Eye (tissue), 1 donor: ENCODE measurements at regions not wholly inside any gene's neighbourhood (a gene's known extent, or its start where the extent isn't known, plus 50 kb on each side); places are given as distances from the start of the nearest gene placed in this dataset.
A peak's percentile ranks its signal among the peaks of the same experiment; 100 is the strongest.
"Not testable (repeated sequence)": the region's sequence is repeated elsewhere in the genome, so short reads cannot be mapped to it uniquely, and the experiment has no call there.

Experiments
- DNase-seq: peaks from one replicate; pipeline ENCODE4 v3.0.0-alpha.2; 2015

DNA sequence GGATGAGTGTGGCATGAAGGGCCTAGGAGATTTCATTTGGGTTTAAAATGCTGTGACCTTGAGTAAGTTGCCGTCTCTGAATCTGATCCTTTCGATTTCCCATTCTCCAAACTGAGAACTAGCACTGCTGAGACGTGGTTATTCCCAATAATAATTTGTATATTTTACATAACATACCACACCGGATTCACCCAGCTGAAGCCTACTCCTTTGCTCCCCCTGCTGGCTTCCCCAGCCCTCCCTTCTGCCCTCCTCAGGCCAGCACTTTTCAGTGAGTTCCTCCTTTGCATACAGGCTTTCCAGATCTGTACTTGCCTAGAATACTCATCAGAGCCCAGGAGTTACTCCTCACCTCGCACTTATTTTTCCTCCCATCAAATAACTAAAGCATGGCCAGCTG is 255.1 kb downstream of the OR4F29 start:
- DNase-seq, result not testable (repeated sequence)

DNA sequence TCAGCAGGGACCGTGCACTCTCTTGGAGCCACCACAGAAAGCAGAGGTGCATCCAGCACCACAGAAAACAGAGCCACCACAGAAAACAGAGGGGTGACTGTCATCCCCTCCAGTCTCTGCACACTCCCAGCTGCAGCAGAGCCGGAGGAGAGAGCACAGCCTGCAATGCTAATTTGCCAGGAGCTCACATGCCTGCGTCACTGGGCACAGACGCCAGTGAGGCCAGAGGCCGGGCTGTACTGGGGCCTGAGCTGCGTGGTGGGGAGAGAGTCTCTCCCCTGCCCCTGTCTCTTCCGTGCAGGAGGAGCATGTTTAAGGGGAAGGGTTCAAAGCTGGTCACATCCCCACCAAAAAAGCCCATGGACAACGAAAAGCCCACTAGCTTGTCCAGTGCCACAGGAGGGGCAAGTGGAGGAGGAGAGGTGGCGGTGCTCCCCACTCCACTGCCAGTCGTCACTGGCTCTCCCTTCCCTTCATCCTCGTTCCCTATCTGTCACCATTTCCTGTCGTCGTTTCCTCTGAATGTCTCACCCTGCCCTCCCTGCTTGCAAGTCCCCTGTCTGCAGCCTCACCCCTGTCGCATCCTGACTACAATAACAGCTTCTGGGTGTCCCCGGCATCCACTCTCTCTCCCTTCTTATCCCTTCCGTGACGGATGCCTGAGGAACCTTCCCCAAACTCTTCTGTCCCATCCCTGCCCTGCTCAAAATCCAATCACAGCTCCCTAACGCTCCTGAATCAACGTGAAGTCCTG is 260.0 kb downstream of the OR4F29 start:
- peak; percentile 26 for DNase-seq

- DNase-seq, result peak; percentile 11
Observed at GRCh38 chr1:190678-191077, 260.8 kb downstream of the OR4F29 start.

GRCh38 chr1:189915-190314 is 261.6 kb downstream of the OR4F29 start:
- DNase-seq, result not testable (repeated sequence)

GRCh38 chr1:189270-189669 is 262.2 kb downstream of the OR4F29 start:
- DNase-seq, result not testable (repeated sequence)

DNA sequence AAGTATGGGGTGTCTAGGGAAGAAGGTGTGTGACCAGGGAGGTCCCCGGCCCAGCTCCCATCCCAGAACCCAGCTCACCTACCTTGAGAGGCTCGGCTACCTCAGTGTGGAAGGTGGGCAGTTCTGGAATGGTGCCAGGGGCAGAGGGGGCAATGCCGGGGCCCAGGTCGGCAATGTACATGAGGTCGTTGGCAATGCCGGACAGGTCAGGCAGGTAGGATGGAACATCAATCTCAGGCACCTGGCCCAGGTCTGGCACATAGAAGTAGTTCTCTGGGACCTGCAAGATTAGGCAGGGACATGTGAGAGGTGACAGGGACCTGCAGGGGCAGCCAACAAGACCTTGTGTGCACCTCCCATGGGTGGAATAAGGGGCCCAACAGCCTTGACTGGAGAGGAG is 264.2 kb downstream of the OR4F29 start:
- not testable (repeated sequence) for DNase-seq

- DNase-seq, result peak; percentile 0
Observed at GRCh38 chr1:186691-187131, 264.8 kb downstream of the OR4F29 start.

DNA sequence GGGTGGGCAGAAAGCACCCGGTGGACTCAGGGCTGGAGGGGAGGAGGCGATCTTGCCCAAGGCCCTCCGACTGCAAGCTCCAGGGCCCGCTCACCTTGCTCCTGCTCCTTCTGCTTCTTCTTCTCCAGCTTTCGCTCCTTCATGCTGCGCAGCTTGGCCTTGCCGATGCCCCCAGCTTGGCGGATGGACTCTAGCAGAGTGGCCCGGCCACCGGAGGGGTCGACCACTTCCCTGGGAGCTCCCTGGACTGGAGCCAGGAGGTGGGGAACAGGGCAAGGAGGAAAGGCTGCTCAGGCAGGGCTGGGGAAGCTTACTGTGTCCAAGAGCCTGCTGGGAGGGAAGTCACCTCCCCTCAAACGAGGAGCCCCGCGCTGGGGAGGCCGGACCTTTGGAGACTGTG is 265.3 kb downstream of the OR4F29 start:
- not testable (repeated sequence) for DNase-seq

DNA sequence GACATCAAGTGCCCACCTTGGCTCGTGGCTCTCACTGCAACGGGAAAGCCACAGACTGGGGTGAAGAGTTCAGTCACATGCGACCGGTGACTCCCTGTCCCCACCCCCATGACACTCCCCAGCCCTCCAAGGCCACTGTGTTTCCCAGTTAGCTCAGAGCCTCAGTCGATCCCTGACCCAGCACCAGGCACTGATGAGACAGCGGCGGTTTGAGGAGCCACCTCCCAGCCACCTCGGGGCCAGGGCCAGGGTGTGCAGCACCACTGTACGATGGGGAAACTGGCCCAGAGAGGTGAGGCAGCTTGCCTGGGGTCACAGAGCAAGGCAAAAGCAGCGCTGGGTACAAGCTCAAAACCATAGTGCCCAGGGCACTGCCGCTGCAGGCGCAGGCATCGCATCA is 266.0 kb downstream of the OR4F29 start:
- DNase-seq, result not testable (repeated sequence)

GRCh38 chr1:184336-184686 is 267.2 kb downstream of the OR4F29 start:
- DNase-seq, result not testable (repeated sequence)

DNA sequence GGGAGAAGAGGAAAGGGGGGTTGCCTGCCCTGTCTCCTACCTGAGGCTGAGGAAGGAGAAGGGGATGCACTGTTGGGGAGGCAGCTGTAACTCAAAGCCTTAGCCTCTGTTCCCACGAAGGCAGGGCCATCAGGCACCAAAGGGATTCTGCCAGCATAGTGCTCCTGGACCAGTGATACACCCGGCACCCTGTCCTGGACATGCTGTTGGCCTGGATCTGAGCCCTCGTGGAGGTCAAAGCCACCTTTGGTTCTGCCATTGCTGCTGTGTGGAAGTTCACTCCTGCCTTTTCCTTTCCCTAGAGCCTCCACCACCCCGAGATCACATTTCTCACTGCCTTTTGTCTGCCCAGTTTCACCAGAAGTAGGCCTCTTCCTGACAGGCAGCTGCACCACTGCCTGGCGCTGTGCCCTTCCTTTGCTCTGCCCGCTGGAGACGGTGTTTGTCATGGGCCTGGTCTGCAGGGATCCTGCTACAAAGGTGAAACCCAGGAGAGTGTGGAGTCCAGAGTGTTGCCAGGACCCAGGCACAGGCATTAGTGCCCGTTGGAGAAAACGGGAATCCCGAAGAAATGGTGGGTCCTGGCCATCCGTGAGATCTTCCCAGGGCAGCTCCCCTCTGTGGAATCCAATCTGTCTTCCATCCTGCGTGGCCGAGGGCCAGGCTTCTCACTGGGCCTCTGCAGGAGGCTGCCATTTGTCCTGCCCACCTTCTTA is 267.7 kb downstream of the OR4F29 start:
- not testable (repeated sequence) for DNase-seq

- DNase-seq, result not testable (repeated sequence)
Observed at GRCh38 chr1:183081-183480, 268.4 kb downstream of the OR4F29 start.

DNA sequence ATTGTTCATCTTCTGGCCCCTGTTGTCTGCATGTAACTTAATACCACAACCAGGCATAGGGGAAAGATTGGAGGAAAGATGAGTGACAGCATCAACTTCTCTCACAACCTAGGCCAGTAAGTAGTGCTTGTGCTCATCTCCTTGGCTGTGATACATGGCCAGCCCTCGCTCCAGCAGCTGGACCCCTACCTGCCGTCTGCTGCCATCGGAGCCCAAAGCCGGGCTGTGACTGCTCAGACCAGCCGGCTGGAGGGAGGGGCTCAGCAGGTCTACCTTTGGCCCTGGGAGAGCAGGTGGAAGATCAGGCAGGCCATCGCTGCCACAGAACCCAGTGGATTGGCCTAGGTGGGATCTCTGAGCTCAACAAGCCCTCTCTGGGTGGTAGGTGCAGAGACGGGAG is 268.8 kb downstream of the OR4F29 start:
- not testable (repeated sequence) for DNase-seq

- peak; percentile 31 for DNase-seq
Observed at GRCh38 chr1:181247-182216, 269.9 kb downstream of the OR4F29 start.

DNA sequence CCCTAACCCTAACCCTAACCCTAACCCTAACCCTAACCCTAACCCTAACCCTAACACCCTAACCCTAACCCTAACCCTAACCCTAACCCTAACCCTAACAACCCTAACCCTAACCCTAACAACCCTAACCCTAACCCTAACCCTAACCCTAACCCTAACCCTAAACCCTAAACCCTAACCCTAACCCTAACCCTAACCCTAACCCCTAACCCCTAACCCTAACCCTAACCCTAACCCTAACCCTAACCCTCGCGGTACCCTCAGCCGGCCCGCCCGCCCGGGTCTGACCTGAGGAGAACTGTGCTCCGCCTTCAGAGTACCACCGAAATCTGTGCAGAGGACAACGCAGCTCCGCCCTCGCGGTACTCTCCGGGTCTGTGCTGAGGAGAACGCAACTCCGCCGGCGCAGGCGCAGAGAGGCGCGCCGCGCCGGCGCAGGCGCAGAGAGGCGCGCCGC is 270.7 kb downstream of the OR4F29 start:
- DNase-seq, result peak; percentile 30

- not testable (repeated sequence) for DNase-seq
Observed at GRCh38 chr1:138842-139241, 312.6 kb downstream of the OR4F29 start.

DNA sequence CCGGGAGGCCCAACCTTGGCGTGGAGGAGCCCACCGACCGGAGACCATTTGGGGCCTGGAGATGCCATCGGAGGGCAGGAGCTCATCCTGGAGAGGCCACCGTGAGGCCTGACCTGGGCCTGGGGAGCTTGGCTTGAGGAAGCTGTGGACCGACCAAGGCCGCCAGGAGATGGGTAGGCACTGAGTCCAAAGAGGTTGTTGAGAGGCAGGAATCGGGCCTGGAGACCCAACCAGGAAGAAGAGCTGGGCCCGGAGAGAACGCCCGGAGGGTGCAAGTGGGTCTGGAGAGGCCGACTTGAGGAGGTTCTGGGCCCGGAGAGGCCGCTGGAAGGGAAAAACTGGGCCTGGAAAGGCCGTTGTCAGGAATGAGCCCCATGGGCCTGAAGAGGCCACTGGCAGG is 313.8 kb downstream of the OR4F29 start:
- DNase-seq, result not testable (repeated sequence)

GRCh38 chr1:136344-136932 is 315.0 kb downstream of the OR4F29 start:
- not testable (repeated sequence) for DNase-seq

GRCh38 chr1:134936-135335 is 316.5 kb downstream of the OR4F29 start:
- DNase-seq, result not testable (repeated sequence)

GRCh38 chr1:118440-118839 is 333.0 kb downstream of the OR4F29 start:
- not testable (repeated sequence) for DNase-seq

DNA sequence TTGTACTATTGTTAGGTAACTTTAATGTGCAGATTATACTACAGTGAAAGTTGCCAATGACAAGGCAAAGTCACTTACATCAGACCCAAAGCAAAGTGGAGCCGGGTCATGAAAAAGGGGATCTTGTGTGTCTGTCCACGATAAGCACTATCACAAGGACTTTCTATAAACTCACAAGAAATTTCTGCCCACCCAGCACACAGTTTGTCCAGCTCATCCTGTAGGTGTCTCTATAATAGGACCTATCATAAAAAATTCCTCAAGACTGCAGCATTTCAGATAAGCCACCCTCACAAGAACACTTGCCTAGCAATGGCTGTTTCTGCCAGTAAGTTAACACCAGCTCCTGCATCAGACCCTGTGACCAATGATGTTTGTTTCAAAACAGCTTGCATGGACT is 335.9 kb downstream of the OR4F29 start:
- not testable (repeated sequence) for DNase-seq

- not testable (repeated sequence) for DNase-seq
Observed at GRCh38 chr1:104776-105175, 346.7 kb downstream of the OR4F29 start.
